IMR-90 (cell line): ENCODE measurements at regions not wholly inside any gene's neighbourhood (a gene's known extent, or its start where the extent isn't known, plus 50 kb on each side); places are given as distances from the start of the nearest gene placed in this dataset.
A peak's percentile ranks its signal among the peaks of the same experiment; 100 is the strongest.

ENCODE experiments used
- ATAC-seq: fragments of 200-7000 bp; cut with Tn5 transposase; 2 replicates; pipeline ENCODE4 v1.9.1; 2020; ENCODE audit warnings: low read depth, mild to moderate bottlenecking, moderate library complexity
- BruUV-seq: library from RNA; stranded (reverse); fragments of 400-500 nt; replicated peaks from 2 replicates; lab custom pipeline; 2021; lab: Mats Ljungman, UMichigan
- CTCF ChIA-PET: fragments of 300-600 bp; formaldehyde crosslinking; extraction: SDS; loops from one replicate; lab custom pipeline; 2021; ENCODE audit warnings: antibody characterized with exemption; lab: Yijun Ruan, JAX
- POLR2A ChIA-PET: fragments of 300-600 bp; sonication (Branson Sonifier 250); formaldehyde crosslinking; loops from one replicate; lab custom pipeline; 2022; ENCODE audit warnings: antibody characterized with exemption; ENCODE audit not compliant: unreplicated experiment; lab: Charles Lee
- DNase-seq: peaks from one replicate; pipeline ENCODE4 v3.0.0; 2013
- H2AFZ ChIP-seq: replicated peaks from 2 replicates; pipeline ENCODE3; 2013; ENCODE audit warnings: low read length, mild to moderate bottlenecking; ENCODE audit not compliant: poor library complexity
- H2AK5ac ChIP-seq: 2 replicates; pipeline ENCODE4 v1.6.1; 2013; ENCODE audit warnings: low read depth, low read length, inconsistent platforms
- H2AK9ac ChIP-seq: replicated peaks from 2 replicates; pipeline ENCODE3; 2013; ENCODE audit warnings: mild to moderate bottlenecking, low read depth, low read length, moderate library complexity; ENCODE audit not compliant: poor library complexity
- H2BK120ac ChIP-seq: 2 replicates; pipeline ENCODE4 v1.6.1; 2013; ENCODE audit warnings: low read depth, low read length, inconsistent platforms
- H2BK15ac ChIP-seq: 3 replicates; pipeline ENCODE4 v1.6.1; 2013; ENCODE audit warnings: low read depth, low read length, inconsistent platforms
- H2BK20ac ChIP-seq: 2 replicates; pipeline ENCODE4 v1.6.1; 2013; ENCODE audit warnings: low read depth, mild to moderate bottlenecking, inconsistent platforms, low read length, moderate library complexity
- H2BK5ac ChIP-seq: 2 replicates; pipeline ENCODE4 v1.6.1; 2013; ENCODE audit warnings: mild to moderate bottlenecking, low read depth, low read length, inconsistent platforms; ENCODE audit not compliant: poor library complexity, severe bottlenecking
- H3K14ac ChIP-seq: replicated peaks from 2 replicates; pipeline ENCODE4 v1.6.1; 2013; ENCODE audit warnings: low read depth, low read length, inconsistent platforms
- H3K18ac ChIP-seq: 2 replicates; pipeline ENCODE4 v1.6.1; 2013; ENCODE audit warnings: low read depth, low read length, control low read depth
- H3K23ac ChIP-seq: 2 replicates; pipeline ENCODE4 v1.6.1; 2013; ENCODE audit warnings: low read depth, low read length, inconsistent platforms
- H3K27ac ChIP-seq: 2 replicates; pipeline ENCODE4 v1.5.1; 2013; ENCODE audit warnings: mild to moderate bottlenecking, control low read depth, low read length; ENCODE audit not compliant: insufficient read depth
- H3K27me3 ChIP-seq: 2 replicates; pipeline ENCODE4 v1.6.1; 2013; ENCODE audit warnings: low read length; ENCODE audit not compliant: control insufficient read depth, insufficient read depth
- H3K36me3 ChIP-seq: 2 replicates; pipeline ENCODE4 v1.6.1; 2013; ENCODE audit warnings: low read length, mixed read lengths; ENCODE audit not compliant: control insufficient read depth, insufficient read depth
- H3K4ac ChIP-seq: 2 replicates; pipeline ENCODE4 v1.6.1; 2013; ENCODE audit warnings: low read depth, low read length, inconsistent platforms
- H3K4me1 ChIP-seq: 2 replicates; pipeline ENCODE4 v1.6.1; 2013; ENCODE audit warnings: low read length, mixed read lengths; ENCODE audit not compliant: control insufficient read depth, insufficient read depth
- H3K4me2 ChIP-seq: 2 replicates; pipeline ENCODE4 v1.6.1; 2013; ENCODE audit warnings: low read depth, mild to moderate bottlenecking, control low read depth, low read length, moderate library complexity
- H3K4me3 ChIP-seq: 2 replicates; pipeline ENCODE4 v1.5.1; 2013; ENCODE audit warnings: low read depth, mild to moderate bottlenecking, control low read depth, low read length, moderate library complexity; ENCODE audit not compliant: insufficient read depth
- H3K56ac ChIP-seq: 2 replicates; pipeline ENCODE4 v1.6.1; 2013; ENCODE audit warnings: low read length, inconsistent platforms; ENCODE audit not compliant: insufficient read depth; ENCODE audit errors: extremely low read depth
- H3K79me1 ChIP-seq, 2 experiments: 2 replicates each; pipeline ENCODE4 v1.6.1; 2013; ENCODE audit warnings: low read length in 2 of 2, inconsistent platforms in 1 of 2, low read depth in 1 of 2
- H3K9ac ChIP-seq: 2 replicates; pipeline ENCODE4 v1.6.1; 2013; ENCODE audit warnings: low read depth, low read length, control low read depth
- H3K9me1 ChIP-seq: 2 replicates; pipeline ENCODE4 v1.6.1; 2013; ENCODE audit warnings: low read length, inconsistent platforms; ENCODE audit not compliant: insufficient read depth
- H3K9me3 ChIP-seq: 2 replicates; pipeline ENCODE4 v1.6.1; 2013; ENCODE audit warnings: low read length; ENCODE audit not compliant: control insufficient read depth, insufficient read depth
- H4K20me1 ChIP-seq: 2 replicates; pipeline ENCODE4 v1.6.1; 2013; ENCODE audit warnings: low read length, inconsistent platforms; ENCODE audit not compliant: insufficient read depth
- H4K5ac ChIP-seq: 2 replicates; pipeline ENCODE4 v1.6.1; 2013; ENCODE audit warnings: mild to moderate bottlenecking, low read depth, low read length, control low read depth
- H4K8ac ChIP-seq, 2 experiments: 2 replicates each; pipeline ENCODE4 v1.6.1; 2013; ENCODE audit warnings: low read depth in 2 of 2, low read length in 2 of 2, control low read depth in 1 of 2, inconsistent platforms in 1 of 2
- H4K91ac ChIP-seq: 2 replicates; pipeline ENCODE4 v1.6.1; 2013; ENCODE audit warnings: low read depth, low read length, inconsistent platforms; ENCODE audit not compliant: insufficient read depth
- BHLHE40 ChIP-seq: fragments of 150-350 bp; IDR thresholded peaks from 2 replicates; pipeline ENCODE4 v1.6.1; 2016; ENCODE audit warnings: mild to moderate bottlenecking, low read depth, low read length
- CEBPB ChIP-seq: IDR thresholded peaks from 2 replicates; pipeline ENCODE4 v1.6.1; 2012; ENCODE audit warnings: low read depth, low read length, improper control_type of control experiment
- CHD1 ChIP-seq: IDR thresholded peaks from 2 replicates; pipeline ENCODE4 v1.6.1; 2012; ENCODE audit warnings: low read depth, low read length, improper control_type of control experiment
- CTCF ChIP-seq: conservative IDR thresholded peaks from 2 replicates; pipeline ENCODE4 v1.5.1; 2012; ENCODE audit warnings: mild to moderate bottlenecking, low read depth, low read length, improper control_type of control experiment
- ELK1 ChIP-seq: fragments of 150-350 bp; IDR thresholded peaks from 2 replicates; pipeline ENCODE4 v1.6.1; 2016; ENCODE audit warnings: low read depth, mild to moderate bottlenecking, low read length, moderate library complexity, borderline replicate concordance
- FOS ChIP-seq: fragments of 150-350 bp; IDR thresholded peaks from 2 replicates; pipeline ENCODE4 v1.6.1; 2016; ENCODE audit warnings: low read depth, low read length
- MAFK ChIP-seq: IDR thresholded peaks from 2 replicates; pipeline ENCODE4 v1.6.1; 2012; ENCODE audit warnings: low read depth, low read length, improper control_type of control experiment
- MAZ ChIP-seq: IDR thresholded peaks from 2 replicates; pipeline ENCODE4 v1.6.1; 2012; ENCODE audit warnings: low read depth, mild to moderate bottlenecking, low read length, improper control_type of control experiment, moderate library complexity, borderline replicate concordance
- MXI1 ChIP-seq: IDR thresholded peaks from 2 replicates; pipeline ENCODE4 v1.6.1; 2012; ENCODE audit warnings: low read depth, mild to moderate bottlenecking, low read length, moderate library complexity, borderline replicate concordance
- NFE2L2 ChIP-seq: fragments of 150-350 bp; IDR thresholded peaks from 2 replicates; pipeline ENCODE4 v1.6.1; 2016; ENCODE audit warnings: low read depth, mild to moderate bottlenecking, low read length
- POLR2A ChIP-seq: IDR thresholded peaks from 2 replicates; pipeline ENCODE4 v1.6.1; 2012; ENCODE audit warnings: mild to moderate bottlenecking, low read depth, low read length
- RAD21 ChIP-seq: IDR thresholded peaks from 2 replicates; pipeline ENCODE4 v1.6.1; 2012; ENCODE audit warnings: low read length, improper control_type of control experiment
- RCOR1 ChIP-seq: IDR thresholded peaks from 2 replicates; pipeline ENCODE4 v1.6.1; 2012; ENCODE audit warnings: mild to moderate bottlenecking, low read length, improper control_type of control experiment; ENCODE audit not compliant: insufficient replicate concordance
- RFX5 ChIP-seq: IDR thresholded peaks from 2 replicates; pipeline ENCODE4 v1.8.0; 2012; ENCODE audit warnings: low read depth, mild to moderate bottlenecking, low read length, moderate library complexity
- SMC3 ChIP-seq: fragments of 150-350 bp; IDR thresholded peaks from 2 replicates; pipeline ENCODE4 v1.6.1; 2016; ENCODE audit warnings: low read depth, mild to moderate bottlenecking, antibody characterized with exemption, low read length, moderate library complexity
- WGBS, 2 experiments: methylation state at CpG; one replicate each; pipeline versions ENCODE4 v1.1.5 to v1.1.7; 2013; ENCODE audit warnings: missing lambda C conversion rate in 2 of 2; ENCODE audit not compliant: insufficient read length in 1 of 2; ENCODE audit errors: extremely low coverage in 2 of 2; 5-methylcytosine and 5-hydroxymethylcytosine counted together
- dilution Hi-C: fragments of 300-500 bp; cut with HindIII; formaldehyde crosslinking; loops from one replicate; pipeline ENCODE4 v1.14.3; 2018; ENCODE audit warnings: low sequenced_read_pairs; ENCODE audit not compliant: unreplicated experiment
- in situ Hi-C: fragments of 300-500 bp; cut with MboI; formaldehyde crosslinking; loops from 3 replicates; pipeline ENCODE4 v1.14.3; 2019; ENCODE audit warnings: low sequenced_read_pairs, inconsistent platforms, mixed read lengths
- intact Hi-C: fragments of 100-400 bp; cut with micrococcal nuclease; formaldehyde crosslinking; loops from 2 replicates; pipeline ENCODE4 v1.10.0; 2022
- TF ChIP-seq, protein P1 (sequence below): fragments of 150-350 bp; IDR thresholded peaks from 2 replicates; pipeline ENCODE4 v1.6.1; 2017; ENCODE audit warnings: mild to moderate bottlenecking, antibody characterized with exemption, low read length, low read depth

GRCh38 chr6:138592749-138593123, 93.4 kb upstream of the NHSL1 start:
- Histone ChIP-seq H3K9me3 (no peaks in the 10 kb centered on the region), H2AFZ (peak overlapping the region; percentile 83), H3K4me1 (peaks cover 13% of the 10 kb centered on the region), H3K27me3 (no peaks in the 10 kb centered on the region), H3K27ac (peak overlapping the region; percentile 79), H2AK5ac (peak overlapping the region; percentile 72; the same call in 1 of the 2 replicates), H4K5ac (no peak overlapping the region; the same call in 1 of the 2 replicates), H3K4ac (peak overlapping the region; percentile 95; the same call in 1 of the 2 replicates), H3K9me1 (peaks cover 3% of the 10 kb centered on the region), H2BK15ac (peak overlapping the region; percentile 68; the same call in 2 of the 3 replicates), H3K56ac (peak overlapping the region; percentile 87), H3K36me3 (no peaks in the 10 kb centered on the region), H4K91ac (peak overlapping the region; percentile 83; the same call in 1 of the 2 replicates), H3K9ac (peak overlapping the region; percentile 74), H3K23ac (peak overlapping the region; percentile 97), H3K4me2 (peak overlapping the region; percentile 86), H4K8ac (peak overlapping the region; percentile 8 to 95; a peak in 3 of 4 replicates), H3K79me1 (peaks cover 21 to 47% of the 10 kb centered on the region in 2 experiments), H2AK9ac (no peak overlapping the region), H3K18ac (peak overlapping the region; percentile 88), H3K4me3 (peak overlapping the region; percentile 34; the same call in 1 of the 2 replicates), H4K20me1 (no peaks in the 10 kb centered on the region), H2BK120ac (peak overlapping the region; percentile 97), H2BK20ac (peak overlapping the region; percentile 93), H3K14ac (peak overlapping the region; percentile 96), H2BK5ac (peak overlapping the region; percentile 96)
- BruUV-seq = TSS peak; percentile 87
- POLR2A ChIA-PET = interaction anchor here (0.6 kb wide), 1 partner anchor 134 kb away, joined by 8 read pairs; no protein-coding TSS in a partner anchor
- in situ Hi-C loops = loop anchor here (5.0 kb wide), 3 partner anchors 95 to 180 kb away; partner anchors contain the start of gene CCDC28A
- TF ChIP-seq RFX5 (no peak), BHLHE40 (no peak), FOS (no peak), CTCF (no peak), MAZ (no peak), RCOR1 (no peak), RAD21 (no peak), SMC3 (no peak), POLR2A (no peak), MXI1 (no peak), MAFK (no peak), NFE2L2 (no peak), ELK1 (no peak), CEBPB (no peak), CHD1 (no peak)
- TF ChIP-seq, protein P1, sequence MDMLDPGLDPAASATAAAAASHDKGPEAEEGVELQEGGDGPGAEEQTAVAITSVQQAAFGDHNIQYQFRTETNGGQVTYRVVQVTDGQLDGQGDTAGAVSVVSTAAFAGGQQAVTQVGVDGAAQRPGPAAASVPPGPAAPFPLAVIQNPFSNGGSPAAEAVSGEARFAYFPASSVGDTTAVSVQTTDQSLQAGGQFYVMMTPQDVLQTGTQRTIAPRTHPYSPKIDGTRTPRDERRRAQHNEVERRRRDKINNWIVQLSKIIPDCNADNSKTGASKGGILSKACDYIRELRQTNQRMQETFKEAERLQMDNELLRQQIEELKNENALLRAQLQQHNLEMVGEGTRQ = no peak
- WGBS, 2 experiments = no CpG with 5 or more reads among the region's 1 CpG
- ATAC-seq (no peak), DNase-seq (no peak)
- CTCF ChIA-PET = interaction anchor here (0.7 kb wide), 1 partner anchor 1347 kb away, joined by 3 read pairs; no protein-coding TSS in a partner anchor
- intact Hi-C loops = loop anchor here (1.0 to 10.0 kb wide), 2 partner anchors 100 to 772 kb away; no protein-coding TSS in a partner anchor
- dilution Hi-C loops = no loop called here
